NB4 (cell line): ENCODE measurements at regions not wholly inside any gene's neighbourhood (a gene's known extent, or its start where the extent isn't known, plus 50 kb on each side); places are given as distances from the start of the nearest gene placed in this dataset.

Source experiments
- DNase-seq: peaks from one replicate; pipeline ENCODE4 v3.0.0; 2010; ENCODE audit warnings: low read depth
- H3K4me3 ChIP-seq: one replicate; pipeline ENCODE4 v1.5.1; 2011; ENCODE audit warnings: mild to moderate bottlenecking, low read depth, low read length, moderate library complexity
- MAX ChIP-seq: IDR thresholded peaks from 2 replicates; pipeline ENCODE4 v1.6.1; 2011; ENCODE audit warnings: low read depth, low read length
- MYC ChIP-seq: IDR thresholded peaks from 2 replicates; pipeline ENCODE4 v1.6.1; 2011; ENCODE audit warnings: low read depth, low read length
- POLR2A ChIP-seq: IDR thresholded peaks from 2 replicates; pipeline ENCODE4 v1.6.1; 2011; ENCODE audit warnings: mild to moderate bottlenecking; ENCODE audit not compliant: insufficient read length; ENCODE audit errors: extremely low read depth
- TF ChIP-seq, protein P1 (sequence below): IDR thresholded peaks from one replicate; pipeline ENCODE4 v1.5.1; 2012; ENCODE audit warnings: low read depth, low read length

DNA sequence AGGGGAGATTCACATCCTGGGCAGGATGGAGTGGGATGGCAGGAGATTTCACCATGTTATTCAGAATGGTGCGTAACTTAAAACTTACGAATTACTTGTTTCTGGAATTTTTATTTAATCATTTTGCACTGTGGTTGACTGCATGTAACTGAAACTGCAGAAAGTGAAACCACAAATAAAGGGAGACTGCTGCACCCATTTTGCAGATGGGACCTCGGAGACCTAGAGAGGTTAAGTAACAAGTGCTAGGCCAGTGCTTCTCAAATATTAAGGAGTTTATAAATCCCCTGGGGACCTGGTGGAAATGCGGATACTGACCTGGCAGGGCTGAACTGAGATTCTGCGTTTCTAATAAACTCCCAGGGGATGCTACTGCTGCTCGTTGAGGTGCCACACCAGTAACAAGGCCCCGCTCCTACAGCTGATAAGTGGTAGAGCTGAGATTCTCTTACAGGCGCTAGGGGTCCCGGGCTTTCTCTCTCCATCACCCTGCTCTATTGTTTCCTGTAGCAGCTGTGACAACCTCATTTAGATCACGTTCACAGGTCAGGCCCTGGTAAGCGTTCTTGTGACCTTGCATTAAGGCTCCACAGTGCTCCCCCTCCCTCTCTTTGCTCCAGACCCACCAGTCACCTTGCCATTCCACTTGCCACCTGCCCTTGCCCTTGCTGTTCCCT is 167.1 kb upstream of the CDH13 start:
- no peak overlapping the region for H3K4me3 ChIP-seq
- TF ChIP-seq POLR2A = no peak
- no peak for TF ChIP-seq MYC
- TF ChIP-seq MAX = no peak
- TF ChIP-seq, protein P1, sequence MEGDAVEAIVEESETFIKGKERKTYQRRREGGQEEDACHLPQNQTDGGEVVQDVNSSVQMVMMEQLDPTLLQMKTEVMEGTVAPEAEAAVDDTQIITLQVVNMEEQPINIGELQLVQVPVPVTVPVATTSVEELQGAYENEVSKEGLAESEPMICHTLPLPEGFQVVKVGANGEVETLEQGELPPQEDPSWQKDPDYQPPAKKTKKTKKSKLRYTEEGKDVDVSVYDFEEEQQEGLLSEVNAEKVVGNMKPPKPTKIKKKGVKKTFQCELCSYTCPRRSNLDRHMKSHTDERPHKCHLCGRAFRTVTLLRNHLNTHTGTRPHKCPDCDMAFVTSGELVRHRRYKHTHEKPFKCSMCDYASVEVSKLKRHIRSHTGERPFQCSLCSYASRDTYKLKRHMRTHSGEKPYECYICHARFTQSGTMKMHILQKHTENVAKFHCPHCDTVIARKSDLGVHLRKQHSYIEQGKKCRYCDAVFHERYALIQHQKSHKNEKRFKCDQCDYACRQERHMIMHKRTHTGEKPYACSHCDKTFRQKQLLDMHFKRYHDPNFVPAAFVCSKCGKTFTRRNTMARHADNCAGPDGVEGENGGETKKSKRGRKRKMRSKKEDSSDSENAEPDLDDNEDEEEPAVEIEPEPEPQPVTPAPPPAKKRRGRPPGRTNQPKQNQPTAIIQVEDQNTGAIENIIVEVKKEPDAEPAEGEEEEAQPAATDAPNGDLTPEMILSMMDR = no peak
- DNase-seq = no peak

- H3K4me3 ChIP-seq = no peak overlapping the region
- TF ChIP-seq MYC (no peak), MAX (0 out of 2 replicates have a peak, but pooled peaks have one; percentile 5), POLR2A (no peak)
- TF ChIP-seq, protein P1 = peak; percentile 87
- peak; percentile 63 for DNase-seq
Observed at GRCh38 chr16:82456683-82457082, 170.1 kb upstream of the CDH13 start.

DNA sequence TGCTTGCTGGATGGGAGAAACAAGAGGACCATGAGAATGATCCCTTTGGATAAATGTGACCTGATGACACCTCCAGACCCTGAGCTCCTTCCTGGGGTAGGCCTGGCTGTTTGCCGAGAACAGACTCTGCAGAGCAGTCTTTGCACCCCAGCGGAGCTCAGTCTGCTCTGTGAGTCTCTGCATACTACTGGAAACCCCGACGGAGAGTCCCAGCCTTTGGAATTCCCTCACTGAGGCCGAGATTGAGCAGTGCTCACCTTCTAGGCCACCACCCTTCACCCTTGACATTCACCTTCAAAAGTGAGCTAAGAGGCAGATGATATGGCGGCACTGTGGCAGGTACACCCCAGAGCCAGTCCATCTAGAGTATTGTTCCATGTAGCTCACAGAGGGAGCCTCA is 172.2 kb upstream of the CDH13 start:
- DNase-seq = no peak
- H3K4me3 ChIP-seq = no peak overlapping the region
- no peak for TF ChIP-seq MYC
- TF ChIP-seq POLR2A = no peak
- TF ChIP-seq, protein P1 = no peak
- no peak for TF ChIP-seq MAX

- DNase-seq = no peak
- no peak for TF ChIP-seq POLR2A
- H3K4me3 ChIP-seq = no peak overlapping the region
Observed at GRCh38 chr16:82454152-82454551, 172.6 kb upstream of the CDH13 start.

DNA sequence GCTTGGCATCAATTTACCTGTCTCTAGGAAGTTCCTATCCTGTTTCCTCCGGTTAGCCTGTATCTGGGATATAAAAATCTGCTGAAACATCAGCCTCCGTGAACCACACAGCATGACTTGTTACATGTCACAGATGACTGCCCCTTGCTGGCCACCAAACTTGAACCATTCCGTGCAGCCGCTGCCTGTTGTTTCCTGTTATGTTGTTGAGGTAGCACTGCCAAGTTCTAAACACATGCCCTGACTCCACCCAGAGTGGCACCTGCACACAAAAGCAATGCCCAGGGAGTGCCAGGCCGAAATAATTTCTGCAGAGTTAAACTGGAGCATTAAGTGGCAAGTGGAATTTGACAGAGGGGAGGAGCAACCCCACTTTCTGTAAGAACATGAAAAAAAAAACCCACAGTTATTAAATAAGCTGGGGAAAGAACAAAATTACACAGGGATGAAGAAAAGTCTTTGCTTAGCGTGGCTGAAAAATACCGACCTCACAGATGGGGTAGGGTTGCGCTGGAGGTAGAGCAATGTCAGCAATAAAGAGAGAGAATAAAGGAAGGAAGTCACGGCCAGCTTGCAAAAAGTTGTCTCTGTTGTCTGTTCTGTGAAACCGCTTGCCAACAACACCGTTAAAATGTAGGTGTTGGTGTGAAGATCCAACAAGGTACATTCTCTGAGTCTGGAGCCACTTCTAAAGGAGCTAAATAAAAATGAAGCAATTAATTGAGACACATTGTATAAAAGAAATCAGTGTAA is 174.6 kb upstream of the CDH13 start:
- H3K4me3 ChIP-seq = no peak overlapping the region
- DNase-seq = no peak
- no peak for TF ChIP-seq POLR2A
- no peak for TF ChIP-seq MAX
- TF ChIP-seq MYC = no peak
- TF ChIP-seq, protein P1 = no peak

- H3K4me3 ChIP-seq = no peak overlapping the region
- DNase-seq = no peak
- TF ChIP-seq MYC (no peak), POLR2A (no peak), MAX (no peak)
- TF ChIP-seq, protein P1 = no peak
Observed at GRCh38 chr16:82451449-82451848, 175.3 kb upstream of the CDH13 start.
